GM23338 (cell line): ENCODE measurements at regions not wholly inside any gene's neighbourhood (a gene's known extent, or its start where the extent isn't known, plus 50 kb on each side); places are given as distances from the start of the nearest gene placed in this dataset.

Source experiments
- CREB1 ChIP-seq: fragments of 250-450 bp; sonication (Bioruptor Pico); IDR thresholded peaks from 2 replicates; pipeline ENCODE4 v1.5.0; 2020; ENCODE audit warnings: low read depth, mild to moderate bottlenecking, moderate library complexity
- CTCF ChIP-seq, 2 experiments: fragments of 200-600 bp in 1 of 2; sonication (generic) in 1 of 2; conservative IDR thresholded peaks; 2 replicates each; pipeline versions ENCODE4 v1.5.1 to v1.6.1; 2016 to 2017; ENCODE audit warnings: antibody characterized with exemption in 2 of 2, low read depth in 2 of 2, mild to moderate bottlenecking in 2 of 2, moderate library complexity in 1 of 2
- EZH2 ChIP-seq: fragments of 200-600 bp; sonication (generic); IDR thresholded peaks from one replicate; pipeline ENCODE4 v1.8.0; 2017; ENCODE audit warnings: antibody characterized with exemption, mild to moderate bottlenecking, low read depth; ENCODE audit not compliant: unreplicated experiment
- JUNB ChIP-seq: IDR thresholded peaks from one replicate; pipeline ENCODE4 v1.6.1; 2016; ENCODE audit warnings: antibody characterized with exemption; ENCODE audit not compliant: unreplicated experiment
- REST ChIP-seq: IDR thresholded peaks from one replicate; pipeline ENCODE4 v1.6.1; 2018; ENCODE audit warnings: antibody characterized with exemption; ENCODE audit not compliant: unreplicated experiment
- ZNF114 ChIP-seq: fragments of 250-450 bp; sonication (Bioruptor Pico); IDR thresholded peaks from 2 replicates; pipeline ENCODE4 v1.5.0; 2020; ENCODE audit warnings: mild to moderate bottlenecking, moderate library complexity
- ZNF462 ChIP-seq: fragments of 250-450 bp; sonication (Bioruptor Pico); IDR thresholded peaks from 2 replicates; pipeline ENCODE4 v1.5.0; 2020; ENCODE audit warnings: mild to moderate bottlenecking, moderate library complexity

DNA sequence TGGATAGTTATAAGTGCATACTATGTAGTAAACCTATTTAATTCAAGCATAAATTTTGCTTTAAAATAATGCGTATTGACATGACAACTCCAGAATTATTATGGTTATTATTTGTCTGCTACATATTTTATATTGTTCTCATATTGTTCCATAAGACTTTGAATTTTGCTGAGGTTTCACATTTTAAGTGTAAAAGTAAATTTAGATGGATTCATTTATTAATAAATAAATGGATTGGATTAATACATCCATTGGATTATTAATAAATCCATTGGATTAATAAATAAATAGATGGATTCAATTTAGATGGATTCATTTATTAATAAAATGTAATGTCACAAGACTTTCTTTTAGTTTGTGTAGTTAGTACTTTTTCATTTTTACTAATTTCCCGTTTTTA lies 1768.0 kb upstream of the PCDH10 start (continued):
- TF ChIP-seq ZNF462 (CRISPR knock-in tag) = no peak
- TF ChIP-seq EZH2 = no peak
- TF ChIP-seq CTCF (conservative IDR thresholded peaks at IDR 0.05; ENCODE audit: low read depth in 2 of 2) = no peak
- TF ChIP-seq REST = no peak
- TF ChIP-seq ZNF114 (CRISPR knock-in tag) = no peak
- no peak for TF ChIP-seq CREB1 (CRISPR knock-in tag)
- TF ChIP-seq JUNB = no peak
